Thyroid gland (tissue), 4 donors: ENCODE measurements at regions not wholly inside any gene's neighbourhood (a gene's known extent, or its start where the extent isn't known, plus 50 kb on each side); places are given as distances from the start of the nearest gene placed in this dataset.

Experiments used
- CTCF ChIP-seq, 6 experiments: fragments of 200-600 bp in 3 of 6; fragments of 450-650 bp in 3 of 6; sonication (generic) in 3 of 6; IDR thresholded peaks; one replicate each; pipeline ENCODE4 v1.5.1; 2016 to 2019; ENCODE audit warnings: antibody characterized with exemption in 6 of 6, mild to moderate bottlenecking in 2 of 6, inconsistent platforms in 1 of 6, moderate library complexity in 1 of 6
- POLR2A ChIP-seq, 2 donors: fragments of 450-650 bp; IDR thresholded peaks; one replicate each; pipeline ENCODE4 v1.6.1; 2017; ENCODE audit warnings: antibody characterized with exemption in 2 of 2, mild to moderate bottlenecking in 2 of 2, moderate library complexity in 1 of 2

- TF ChIP-seq CTCF (IDR thresholded peaks at IDR 0.05) (no peak), POLR2A (IDR thresholded peaks at IDR 0.05) (no peak)
These were observed 140.4 kb downstream of the RGS9 start for GRCh38 chr17:65277576-65277975.
